ENCODE measurements at regions not wholly inside any gene's neighbourhood (a gene's known extent, or its start where the extent isn't known, plus 50 kb on each side); places are given as distances from the start of the nearest gene placed in this dataset.
"Not testable (repeated sequence)": the region's sequence is repeated elsewhere in the genome, so short reads cannot be mapped to it uniquely, and the experiment has no call there.

- no peaks in the 10 kb centered on the region for H4K20me1 ChIP-seq (replicated peaks; ENCODE audit: control insufficient read depth, extremely low read depth, insufficient read depth, low read length)
- ChIA-PET CTCF (no interaction called here), POLR2A (no interaction called here)
- no peak overlapping the region for H2AFZ ChIP-seq (ENCODE audit: low read depth, low read length)
- no peak overlapping the region for H3K4me2 ChIP-seq (ENCODE audit: insufficient read depth, low read length)
- no peak for DNase-seq (ENCODE audit: low read depth, low spot score)
- H3K9ac ChIP-seq (replicated peaks; ENCODE audit: extremely low read depth, insufficient read depth, low read length), result no peak overlapping the region
- intact Hi-C loops (cut with micrococcal nuclease) (no loop called here), dilution Hi-C loops (cut with MboI; ENCODE audit: extremely low pct_ligation_motif_present, low sequenced_read_pairs) (no loop called here)
- FAIRE-seq, result no peak
- no peaks in the 10 kb centered on the region for H3K27me3 ChIP-seq (ENCODE audit: control insufficient read depth in 2 of 2, insufficient read depth in 2 of 2, low read length in 2 of 2)
- H3K4me1 ChIP-seq (ENCODE audit: control insufficient read depth, extremely low read depth, insufficient read depth, low read length), result no peaks in the 10 kb centered on the region
- no peaks in the 10 kb centered on the region for H3K79me2 ChIP-seq (ENCODE audit: control insufficient read depth, insufficient read depth, low read length)
- no TSS peak for BruUV-seq (replicated peaks)
- no peaks in the 10 kb centered on the region for H3K9me1 ChIP-seq (replicated peaks; ENCODE audit: control insufficient read depth, extremely low read depth, insufficient read depth, low read length)
- H3K27ac ChIP-seq (ENCODE audit: insufficient read depth, low read depth, low read length), result no peak overlapping the region
- H3K9me3 ChIP-seq (replicated peaks; ENCODE audit: control insufficient read depth, insufficient read depth, low read length), result no peaks in the 10 kb centered on the region
- TF ChIP-seq FOS (IDR thresholded peaks at IDR 0.05; ENCODE audit: borderline replicate concordance, insufficient read depth, low read length) (no peak), POLR2AphosphoS5 (IDR thresholded peaks at IDR 0.05; ENCODE audit: insufficient read depth, low read depth, low read length) (no peak), POLR2A (IDR thresholded peaks at IDR 0.05; ENCODE audit: low read depth, low read length) (no peak), EZH2 (IDR thresholded peaks at IDR 0.05; ENCODE audit: borderline replicate concordance, low read depth, low read length, severe bottlenecking) (no peak), CTCF (IDR thresholded peaks at IDR 0.05; ENCODE audit: extremely low read depth in 1 of 2, insufficient read depth in 1 of 2, low read depth in 1 of 2, low read length in 2 of 2) (no peak), MYC (IDR thresholded peaks at IDR 0.05; ENCODE audit: low read depth, low read length) (no peak), GATA2 (IDR thresholded peaks at IDR 0.05; ENCODE audit: insufficient read depth, insufficient read length, low read depth, low read length) (no peak), MAX (IDR thresholded peaks at IDR 0.05; ENCODE audit: insufficient read depth, insufficient read length) (no peak), JUN (IDR thresholded peaks at IDR 0.05; ENCODE audit: borderline replicate concordance, insufficient read depth, insufficient read length, low read depth) (no peak)
- no peaks in the 10 kb centered on the region for H3K36me3 ChIP-seq (ENCODE audit: control insufficient read depth in 2 of 2, extremely low read depth in 1 of 2, insufficient read depth in 2 of 2, low read length in 2 of 2)
- H3K4me3 ChIP-seq (replicated peaks in 1 of 3; ENCODE audit: insufficient read depth in 1 of 3, low read depth in 1 of 3, low read length in 3 of 3), result no peak overlapping the region
These were observed 117.1 kb downstream of the MTHFS start for GRCh38 chr15:79779746-79780145.

GRCh38 chr15:79782307-79782706, 114.5 kb downstream of the MTHFS start:
- H3K9me3 ChIP-seq (replicated peaks; ENCODE audit: control insufficient read depth, insufficient read depth, low read length); H3K36me3 ChIP-seq (ENCODE audit: control insufficient read depth in 2 of 2, extremely low read depth in 1 of 2, insufficient read depth in 2 of 2, low read length in 2 of 2); H2AFZ ChIP-seq (ENCODE audit: low read depth, low read length); intact Hi-C loops (cut with micrococcal nuclease); H3K79me2 ChIP-seq (ENCODE audit: control insufficient read depth, insufficient read depth, low read length); CTCF ChIA-PET; BruUV-seq (replicated peaks); POLR2A ChIA-PET; FAIRE-seq; H3K4me1 ChIP-seq (ENCODE audit: control insufficient read depth, extremely low read depth, insufficient read depth, low read length); H3K4me2 ChIP-seq (ENCODE audit: insufficient read depth, low read length); H3K27me3 ChIP-seq (ENCODE audit: control insufficient read depth in 2 of 2, insufficient read depth in 2 of 2, low read length in 2 of 2); H3K4me3 ChIP-seq (replicated peaks in 1 of 3; ENCODE audit: insufficient read depth in 1 of 3, low read depth in 1 of 3, low read length in 3 of 3); DNase-seq (ENCODE audit: low read depth, low spot score); H3K9ac ChIP-seq (replicated peaks; ENCODE audit: extremely low read depth, insufficient read depth, low read length); H4K20me1 ChIP-seq (replicated peaks; ENCODE audit: control insufficient read depth, extremely low read depth, insufficient read depth, low read length); H3K27ac ChIP-seq (ENCODE audit: insufficient read depth, low read depth, low read length); dilution Hi-C loops (cut with MboI; ENCODE audit: extremely low pct_ligation_motif_present, low sequenced_read_pairs); H3K9me1 ChIP-seq (replicated peaks; ENCODE audit: control insufficient read depth, extremely low read depth, insufficient read depth, low read length): not testable (repeated sequence)

Data from endothelial cell of umbilical vein (primary cell).